Hepatocyte (in vitro differentiated cells): ENCODE measurements at regions not wholly inside any gene's neighbourhood (a gene's known extent, or its start where the extent isn't known, plus 50 kb on each side); places are given as distances from the start of the nearest gene placed in this dataset.
"Not testable (repeated sequence)": the region's sequence is repeated elsewhere in the genome, so short reads cannot be mapped to it uniquely, and the experiment has no call there.

ENCODE experiments used
- DNase-seq: peaks from one replicate; pipeline ENCODE4 v3.0.0-alpha.2; 2016; ENCODE audit warnings: low spot score
- H2AFZ ChIP-seq: fragments of 200-600 bp; sonication (generic); 2 replicates; pipeline ENCODE4 v1.6.0; 2016; ENCODE audit warnings: antibody characterized with exemption, mild to moderate bottlenecking
- H3K27ac ChIP-seq: fragments of 200-600 bp; sonication (generic); 2 replicates; pipeline ENCODE4 v1.5.1; 2016; ENCODE audit warnings: mild to moderate bottlenecking
- H3K27me3 ChIP-seq: fragments of 200-600 bp; sonication (generic); 2 replicates; pipeline ENCODE4 v1.6.1; 2016
- H3K36me3 ChIP-seq: fragments of 200-600 bp; sonication (generic); replicated peaks from 2 replicates; pipeline ENCODE4 v1.5.1; 2016; ENCODE audit warnings: low read depth; ENCODE audit not compliant: insufficient read depth
- H3K4me1 ChIP-seq: fragments of 200-600 bp; sonication (generic); 2 replicates; pipeline ENCODE4 v1.5.1; 2016; ENCODE audit warnings: mild to moderate bottlenecking, moderate library complexity; ENCODE audit not compliant: insufficient read depth
- H3K4me2 ChIP-seq: fragments of 200-600 bp; sonication (generic); 2 replicates; pipeline ENCODE4 v1.6.0; 2016
- H3K4me3 ChIP-seq: fragments of 200-600 bp; sonication (generic); 2 replicates; pipeline ENCODE4 v1.5.1; 2016; ENCODE audit warnings: mild to moderate bottlenecking
- H3K79me2 ChIP-seq: fragments of 200-600 bp; sonication (generic); 2 replicates; pipeline ENCODE4 v1.6.0; 2017; ENCODE audit warnings: mild to moderate bottlenecking
- H3K9me2 ChIP-seq: fragments of 200-600 bp; sonication (generic); replicated peaks from 2 replicates; pipeline ENCODE4 v1.6.0; 2017; ENCODE audit warnings: mild to moderate bottlenecking; ENCODE audit not compliant: insufficient read depth
- H3K9me3 ChIP-seq: fragments of 200-600 bp; sonication (generic); 2 replicates; pipeline ENCODE4 v1.5.1; 2016; ENCODE audit warnings: low read depth, mild to moderate bottlenecking
- H4K20me1 ChIP-seq: fragments of 200-600 bp; sonication (generic); 2 replicates; pipeline ENCODE4 v1.6.0; 2016; ENCODE audit warnings: mild to moderate bottlenecking; ENCODE audit not compliant: insufficient read depth, poor library complexity, severe bottlenecking
- CTCF ChIP-seq: fragments of 200-600 bp; sonication (generic); IDR thresholded peaks from 2 replicates; pipeline ENCODE4 v1.5.1; 2016; ENCODE audit warnings: antibody characterized with exemption, mild to moderate bottlenecking; ENCODE audit not compliant: poor library complexity
- EZH2 ChIP-seq: fragments of 200-600 bp; sonication (generic); IDR thresholded peaks from 2 replicates; pipeline ENCODE4 v1.6.1; 2016; ENCODE audit warnings: antibody characterized with exemption, mild to moderate bottlenecking, borderline replicate concordance
- EZH2phosphoT487 ChIP-seq: fragments of 200-600 bp; sonication (generic); IDR thresholded peaks from one replicate; pipeline ENCODE4 v1.6.1; 2018; ENCODE audit warnings: antibody characterized with exemption, mild to moderate bottlenecking, low read depth, moderate library complexity; ENCODE audit not compliant: unreplicated experiment, severe bottlenecking
- WGBS: methylation state at CpG from one replicate; pipeline ENCODE4 v1.1.6; 2016; ENCODE audit warnings: low lambda C conversion rate; ENCODE audit errors: missing lambda C conversion rate; 5-methylcytosine and 5-hydroxymethylcytosine counted together

DNA sequence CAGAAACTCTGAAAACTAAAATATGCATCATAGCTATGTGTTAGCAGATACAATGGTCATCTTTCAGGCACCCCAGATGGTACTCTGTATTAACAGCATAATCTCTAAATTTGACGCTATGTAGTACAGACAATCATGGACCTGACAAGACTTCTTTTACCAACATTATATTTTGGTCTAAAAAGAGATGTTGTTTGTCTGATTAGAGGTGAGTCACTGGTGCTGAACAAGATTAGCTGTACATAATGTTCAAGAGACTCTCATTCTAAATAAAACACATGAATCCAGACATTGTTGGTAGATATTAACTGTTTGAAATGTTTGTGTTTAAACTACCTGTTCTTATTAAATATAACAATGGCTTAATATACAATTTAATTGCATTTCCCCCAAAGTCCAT lies 146.4 kb upstream of the LMNTD1 start:
- no peaks in the 10 kb centered on the region for H3K4me1 ChIP-seq
- H3K4me2 ChIP-seq: no peak overlapping the region
- no peaks in the 10 kb centered on the region for H3K27me3 ChIP-seq
- no peaks in the 10 kb centered on the region for H4K20me1 ChIP-seq
- H3K9me2 ChIP-seq: no peaks in the 10 kb centered on the region
- WGBS: 83% methylated on average over 1 of the region's 1 CpG
- TF ChIP-seq EZH2: no peak
- no peak for TF ChIP-seq CTCF
- no peak for TF ChIP-seq EZH2phosphoT487
- no peak overlapping the region for H2AFZ ChIP-seq
- H3K4me3 ChIP-seq: no peak overlapping the region
- no peak for DNase-seq
- no peaks in the 10 kb centered on the region for H3K79me2 ChIP-seq
- H3K36me3 ChIP-seq: no peaks in the 10 kb centered on the region
- H3K27ac ChIP-seq: no peak overlapping the region
- peaks cover 3% of the 10 kb centered on the region for H3K9me3 ChIP-seq

DNA sequence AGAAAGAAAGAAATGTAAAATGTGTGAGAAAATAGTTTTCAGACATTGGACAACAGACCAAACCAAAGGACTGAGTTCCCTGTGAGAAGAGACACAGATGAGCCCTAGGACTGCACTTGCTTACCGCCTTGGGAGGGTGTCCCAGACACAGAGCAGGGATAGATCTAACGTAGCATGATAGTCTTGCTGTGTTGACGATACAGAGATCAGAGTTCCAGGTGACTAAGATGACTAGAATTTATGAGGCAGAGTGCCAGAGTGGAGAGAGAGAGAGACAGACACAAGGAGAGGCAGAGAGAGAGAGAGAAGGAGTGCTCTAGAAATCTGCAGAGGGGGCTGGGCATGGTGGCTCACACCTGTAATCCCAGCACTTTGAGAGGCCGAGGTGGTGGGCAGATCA lies 148.2 kb upstream of the LMNTD1 start:
- no peak overlapping the region for H3K4me3 ChIP-seq
- TF ChIP-seq EZH2phosphoT487: no peak
- TF ChIP-seq CTCF: no peak
- no peak for TF ChIP-seq EZH2
- WGBS: 69% methylated on average over 4 of the region's 4 CpGs
- H3K36me3 ChIP-seq: no peaks in the 10 kb centered on the region
- H3K27me3 ChIP-seq: no peaks in the 10 kb centered on the region
- H3K27ac ChIP-seq: peak overlapping the region; percentile 68
- no peaks in the 10 kb centered on the region for H3K4me1 ChIP-seq
- no peak overlapping the region for H3K4me2 ChIP-seq
- peaks cover 3% of the 10 kb centered on the region for H3K9me3 ChIP-seq
- no peaks in the 10 kb centered on the region for H3K79me2 ChIP-seq
- H4K20me1 ChIP-seq: no peaks in the 10 kb centered on the region
- no peaks in the 10 kb centered on the region for H3K9me2 ChIP-seq
- H2AFZ ChIP-seq: no peak overlapping the region
- DNase-seq: peak; percentile 37

- H3K4me2 ChIP-seq: no peak overlapping the region
- WGBS: 89% methylated on average over 3 of the region's 3 CpGs
- no peaks in the 10 kb centered on the region for H3K36me3 ChIP-seq
- no peaks in the 10 kb centered on the region for H3K4me1 ChIP-seq
- no peak overlapping the region for H2AFZ ChIP-seq
- no peaks in the 10 kb centered on the region for H3K27me3 ChIP-seq
- H3K9me2 ChIP-seq: no peaks in the 10 kb centered on the region
- no peak overlapping the region for H3K27ac ChIP-seq
- no peaks in the 10 kb centered on the region for H4K20me1 ChIP-seq
- no peaks in the 10 kb centered on the region for H3K79me2 ChIP-seq
- no peak overlapping the region for H3K4me3 ChIP-seq
- peaks cover 3% of the 10 kb centered on the region for H3K9me3 ChIP-seq
- no peak for DNase-seq
- TF ChIP-seq CTCF (no peak), EZH2 (no peak), EZH2phosphoT487 (no peak)
These were observed 149.5 kb upstream of the LMNTD1 start for GRCh38 chr12:25702553-25702952.

DNA sequence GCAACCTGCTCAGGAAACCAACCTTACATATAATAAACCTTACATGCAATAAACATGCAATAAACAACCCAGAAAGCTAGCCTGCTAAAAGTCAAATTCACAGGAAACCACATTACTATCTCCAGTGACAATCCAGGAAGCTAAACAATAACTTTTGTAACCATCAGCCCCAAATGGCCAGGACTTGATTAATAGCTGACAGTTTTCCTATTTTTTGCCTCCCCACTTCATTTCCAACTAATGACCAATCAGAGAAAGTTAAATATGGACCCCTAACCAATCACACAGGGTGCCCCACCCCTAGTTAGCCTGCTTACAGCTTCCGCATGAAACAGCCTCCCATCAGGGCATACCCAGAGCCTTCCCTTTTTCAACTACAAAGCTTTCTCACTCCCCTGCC lies 152.2 kb upstream of the LMNTD1 start:
- no peak overlapping the region for H3K4me2 ChIP-seq
- H4K20me1 ChIP-seq: no peaks in the 10 kb centered on the region
- H3K4me3 ChIP-seq: no peak overlapping the region
- no peaks in the 10 kb centered on the region for H3K79me2 ChIP-seq
- no peak overlapping the region for H2AFZ ChIP-seq
- H3K4me1 ChIP-seq: no peaks in the 10 kb centered on the region
- 0% methylated on average over 1 of the region's 1 CpG for WGBS
- no peak for TF ChIP-seq EZH2
- no peak for TF ChIP-seq CTCF
- no peak for TF ChIP-seq EZH2phosphoT487
- DNase-seq: no peak
- H3K36me3 ChIP-seq: no peaks in the 10 kb centered on the region
- H3K9me2 ChIP-seq: no peaks in the 10 kb centered on the region
- H3K9me3 ChIP-seq: peaks cover 3% of the 10 kb centered on the region
- no peaks in the 10 kb centered on the region for H3K27me3 ChIP-seq
- H3K27ac ChIP-seq: no peak overlapping the region

DNA sequence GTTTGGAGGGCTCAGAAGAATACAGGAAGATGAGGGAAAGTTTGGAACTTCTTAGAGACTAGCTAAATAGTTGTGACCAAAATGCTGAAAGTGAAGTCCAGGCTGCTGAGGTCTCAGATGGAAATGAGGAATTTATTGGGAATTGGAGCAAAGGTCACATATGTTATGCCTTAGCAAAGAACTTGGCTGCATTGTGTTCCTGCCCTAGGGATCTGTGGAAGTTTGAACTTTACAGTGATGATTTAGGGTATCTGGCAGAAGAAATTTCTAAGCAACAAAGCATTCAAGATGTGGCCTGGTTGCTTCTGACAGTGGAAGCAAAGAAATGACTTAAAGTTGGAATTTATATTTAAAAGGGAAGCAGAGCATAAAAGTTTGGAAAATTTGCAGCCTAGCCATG lies 153.6 kb upstream of the LMNTD1 start:
- not testable (repeated sequence) for H3K27me3 ChIP-seq, H3K79me2 ChIP-seq

More for the DNA sequence above, 153.6 kb upstream of the LMNTD1 start:
- H3K36me3 ChIP-seq, H3K4me2 ChIP-seq, H3K9me3 ChIP-seq, DNase-seq, H3K4me1 ChIP-seq, H4K20me1 ChIP-seq, H2AFZ ChIP-seq, H3K4me3 ChIP-seq, H3K27ac ChIP-seq, H3K9me2 ChIP-seq: not testable (repeated sequence)
